ENCODE measurements at regions not wholly inside any gene's neighbourhood (a gene's known extent, or its start where the extent isn't known, plus 50 kb on each side); places are given as distances from the start of the nearest gene placed in this dataset.
A peak's percentile ranks its signal among the peaks of the same experiment; 100 is the strongest.

DNA sequence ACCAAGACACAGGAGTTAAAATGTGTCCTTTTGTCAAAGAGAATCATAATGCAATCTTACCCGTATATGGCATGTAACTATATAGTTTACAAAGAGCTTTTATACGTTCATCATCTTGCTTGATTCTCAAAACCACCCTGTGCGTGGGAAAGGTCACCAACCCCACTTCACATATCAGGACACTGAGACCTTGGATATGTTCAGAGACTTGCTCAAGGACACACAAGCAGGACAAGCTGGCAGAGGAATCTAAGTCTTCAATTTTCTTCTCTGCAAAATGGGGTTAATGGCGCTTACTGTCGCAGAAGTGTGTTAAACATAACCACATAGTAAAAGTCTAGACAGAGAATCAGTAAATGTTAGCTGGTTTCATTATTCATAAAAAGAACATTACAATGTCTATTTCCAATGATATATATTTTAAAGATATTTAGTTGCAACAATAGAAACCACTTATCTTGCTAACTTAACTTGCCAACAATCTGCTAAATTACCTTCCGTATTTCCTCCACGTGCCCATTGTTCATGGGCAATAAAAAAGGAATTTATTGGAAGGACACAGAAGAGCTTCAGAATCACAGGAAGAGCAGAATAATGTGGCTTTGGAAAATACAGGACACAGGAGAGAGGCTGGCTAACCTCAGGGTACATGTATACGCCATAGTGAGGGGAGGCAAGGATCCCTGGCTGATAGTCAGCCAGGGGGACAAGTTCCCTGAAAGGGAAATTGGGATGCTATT, 64.6 kb upstream of the TAPT1 start:
- TF ChIP-seq, protein P1, sequence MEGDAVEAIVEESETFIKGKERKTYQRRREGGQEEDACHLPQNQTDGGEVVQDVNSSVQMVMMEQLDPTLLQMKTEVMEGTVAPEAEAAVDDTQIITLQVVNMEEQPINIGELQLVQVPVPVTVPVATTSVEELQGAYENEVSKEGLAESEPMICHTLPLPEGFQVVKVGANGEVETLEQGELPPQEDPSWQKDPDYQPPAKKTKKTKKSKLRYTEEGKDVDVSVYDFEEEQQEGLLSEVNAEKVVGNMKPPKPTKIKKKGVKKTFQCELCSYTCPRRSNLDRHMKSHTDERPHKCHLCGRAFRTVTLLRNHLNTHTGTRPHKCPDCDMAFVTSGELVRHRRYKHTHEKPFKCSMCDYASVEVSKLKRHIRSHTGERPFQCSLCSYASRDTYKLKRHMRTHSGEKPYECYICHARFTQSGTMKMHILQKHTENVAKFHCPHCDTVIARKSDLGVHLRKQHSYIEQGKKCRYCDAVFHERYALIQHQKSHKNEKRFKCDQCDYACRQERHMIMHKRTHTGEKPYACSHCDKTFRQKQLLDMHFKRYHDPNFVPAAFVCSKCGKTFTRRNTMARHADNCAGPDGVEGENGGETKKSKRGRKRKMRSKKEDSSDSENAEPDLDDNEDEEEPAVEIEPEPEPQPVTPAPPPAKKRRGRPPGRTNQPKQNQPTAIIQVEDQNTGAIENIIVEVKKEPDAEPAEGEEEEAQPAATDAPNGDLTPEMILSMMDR (IDR thresholded peaks at IDR 0.05; ENCODE audit: insufficient read depth, low read length, poor library complexity, severe bottlenecking), result no peak
- Histone ChIP-seq H3K36me3 (ENCODE audit: control insufficient read depth, insufficient read depth, low read length) (no peaks in the 10 kb centered on the region), H3K4me3 (replicated peaks; ENCODE audit: low read depth, low read length) (no peak overlapping the region), H3K27me3 (replicated peaks; ENCODE audit: control insufficient read depth, insufficient read depth, low read length) (no peaks in the 10 kb centered on the region)
- no peak for DNase-seq (ENCODE audit: extremely low read depth, insufficient read length)

- Histone ChIP-seq H3K36me3 (ENCODE audit: control insufficient read depth, insufficient read depth, low read length) (no peaks in the 10 kb centered on the region), H3K4me3 (replicated peaks; ENCODE audit: low read depth, low read length) (no peak overlapping the region), H3K27me3 (replicated peaks; ENCODE audit: control insufficient read depth, insufficient read depth, low read length) (no peaks in the 10 kb centered on the region)
- DNase-seq (ENCODE audit: extremely low read depth, insufficient read length), result no peak
- TF ChIP-seq, protein P1 (IDR thresholded peaks at IDR 0.05; ENCODE audit: insufficient read depth, low read length, poor library complexity, severe bottlenecking), result peak; percentile 40
Observed at GRCh38 chr4:16289897-16290554, 63.8 kb upstream of the TAPT1 start.

DNA sequence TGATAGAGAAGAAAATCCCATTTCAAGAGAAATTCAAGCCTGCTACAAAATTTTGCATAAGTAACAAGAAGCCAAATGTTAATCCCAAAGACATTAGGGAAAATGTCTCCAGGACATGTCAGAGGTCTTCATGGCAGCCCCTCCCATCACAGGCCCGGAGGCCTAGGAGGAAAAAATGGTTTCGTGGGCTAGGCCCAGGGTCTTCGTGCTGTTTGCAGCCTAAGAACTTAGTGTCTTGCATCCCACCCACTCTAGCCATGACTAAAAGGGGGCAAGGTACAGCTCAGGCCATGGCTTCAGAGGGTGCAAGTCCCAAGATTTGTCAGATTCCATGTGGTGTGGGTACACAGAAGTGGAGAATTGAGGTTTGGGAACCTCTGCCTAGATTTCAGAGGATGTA, 57.8 kb upstream of the TAPT1 start:
- TF ChIP-seq, protein P1 (IDR thresholded peaks at IDR 0.05; ENCODE audit: insufficient read depth, low read length, poor library complexity, severe bottlenecking), result no peak
- DNase-seq (ENCODE audit: extremely low read depth, insufficient read length), result no peak
- H3K4me3 ChIP-seq (replicated peaks; ENCODE audit: low read depth, low read length), result no peak overlapping the region

GRCh38 chr4:16278178-16278577, 51.9 kb upstream of the TAPT1 start:
- TF ChIP-seq, protein P1 (IDR thresholded peaks at IDR 0.05; ENCODE audit: insufficient read depth, low read length, poor library complexity, severe bottlenecking), result no peak
- Histone ChIP-seq H3K27me3 (replicated peaks; ENCODE audit: control insufficient read depth, insufficient read depth, low read length) (no peaks in the 10 kb centered on the region), H3K36me3 (ENCODE audit: control insufficient read depth, insufficient read depth, low read length) (no peaks in the 10 kb centered on the region), H3K4me3 (replicated peaks; ENCODE audit: low read depth, low read length) (no peak overlapping the region)
- DNase-seq (ENCODE audit: extremely low read depth, insufficient read length), result no peak

More for the DNA sequence above, 57.8 kb upstream of the TAPT1 start:
- Histone ChIP-seq H3K27me3 (replicated peaks; ENCODE audit: control insufficient read depth, insufficient read depth, low read length) (no peaks in the 10 kb centered on the region), H3K36me3 (ENCODE audit: control insufficient read depth, insufficient read depth, low read length) (no peaks in the 10 kb centered on the region)
